ENCODE measurements at regions not wholly inside any gene's neighbourhood (a gene's known extent, or its start where the extent isn't known, plus 50 kb on each side); places are given as distances from the start of the nearest gene placed in this dataset.

- no peaks in the 10 kb centered on the region for H3K9me3 ChIP-seq (ENCODE audit: control insufficient read depth in 5 of 5, low read length in 5 of 5)
- H3K4me1 ChIP-seq (ENCODE audit: control insufficient read depth in 5 of 5, insufficient read depth in 5 of 5, low read length in 5 of 5), result peaks cover 0 to 9% (median 2%) of the 10 kb centered on the region in 5 donors
- no peak overlapping the region for H3K4me3 ChIP-seq (ENCODE audit: low read depth in 1 of 5, low read length in 5 of 5)
- H3K36me3 ChIP-seq (ENCODE audit: control insufficient read depth in 5 of 5, insufficient read depth in 5 of 5, low read length in 5 of 5), result no peaks in the 10 kb centered on the region
- H3K27ac ChIP-seq (ENCODE audit: low read depth, low read length), result no peak overlapping the region
- no peaks in the 10 kb centered on the region for H3K27me3 ChIP-seq (ENCODE audit: control insufficient read depth in 5 of 5, insufficient read depth in 4 of 5, low read length in 5 of 5)
- no peak overlapping the region for H3K9ac ChIP-seq (ENCODE audit: low read length in 5 of 5)
Observed at GRCh38 chr3:168596175-168596823, 500.6 kb upstream of the GOLIM4 start.

- H3K27ac ChIP-seq (ENCODE audit: low read depth, low read length), result no peak overlapping the region
- H3K4me1 ChIP-seq (ENCODE audit: control insufficient read depth in 5 of 5, insufficient read depth in 5 of 5, low read length in 5 of 5), result peaks cover 0 to 12% (median 3%) of the 10 kb centered on the region in 5 donors
- no peaks in the 10 kb centered on the region for H3K36me3 ChIP-seq (ENCODE audit: control insufficient read depth in 5 of 5, insufficient read depth in 5 of 5, low read length in 5 of 5)
- no peaks in the 10 kb centered on the region for H3K27me3 ChIP-seq (ENCODE audit: control insufficient read depth in 5 of 5, insufficient read depth in 4 of 5, low read length in 5 of 5)
- H3K4me3 ChIP-seq (ENCODE audit: low read depth in 1 of 5, low read length in 5 of 5), result peak overlapping the region in 2 of 5 donors; percentile 8 to 56
- H3K9me3 ChIP-seq (ENCODE audit: control insufficient read depth in 5 of 5, low read length in 5 of 5), result no peaks in the 10 kb centered on the region
- peak overlapping the region in 2 of 5 donors; percentile 20 to 51 for H3K9ac ChIP-seq (ENCODE audit: low read length in 5 of 5)
Observed at GRCh38 chr3:168591587-168591986, 495.9 kb upstream of the GOLIM4 start.

- H3K9ac ChIP-seq (ENCODE audit: low read length in 5 of 5), result no peak overlapping the region
- no peaks in the 10 kb centered on the region for H3K36me3 ChIP-seq (ENCODE audit: control insufficient read depth in 5 of 5, insufficient read depth in 5 of 5, low read length in 5 of 5)
- H3K4me1 ChIP-seq (ENCODE audit: control insufficient read depth in 5 of 5, insufficient read depth in 5 of 5, low read length in 5 of 5), result peaks cover 0 to 12% (median 3%) of the 10 kb centered on the region in 5 donors
- no peak overlapping the region for H3K27ac ChIP-seq (ENCODE audit: low read depth, low read length)
- H3K4me3 ChIP-seq (ENCODE audit: low read depth in 1 of 5, low read length in 5 of 5), result no peak overlapping the region
- no peaks in the 10 kb centered on the region for H3K9me3 ChIP-seq (ENCODE audit: control insufficient read depth in 5 of 5, low read length in 5 of 5)
- no peaks in the 10 kb centered on the region for H3K27me3 ChIP-seq (ENCODE audit: control insufficient read depth in 5 of 5, insufficient read depth in 4 of 5, low read length in 5 of 5)
Observed at GRCh38 chr3:168589376-168589775, 493.7 kb upstream of the GOLIM4 start.

GRCh38 chr3:168585544-168585943 is 489.8 kb upstream of the GOLIM4 start:
- Histone ChIP-seq H3K27me3 (ENCODE audit: control insufficient read depth in 5 of 5, insufficient read depth in 4 of 5, low read length in 5 of 5) (no peaks in the 10 kb centered on the region), H3K36me3 (ENCODE audit: control insufficient read depth in 5 of 5, insufficient read depth in 5 of 5, low read length in 5 of 5) (no peaks in the 10 kb centered on the region), H3K27ac (ENCODE audit: low read depth, low read length) (no peak overlapping the region), H3K4me1 (ENCODE audit: control insufficient read depth in 5 of 5, insufficient read depth in 5 of 5, low read length in 5 of 5) (peaks cover 0 to 6% (median 0%) of the 10 kb centered on the region in 5 donors), H3K4me3 (ENCODE audit: low read depth in 1 of 5, low read length in 5 of 5) (no peak overlapping the region), H3K9ac (ENCODE audit: low read length in 5 of 5) (no peak overlapping the region), H3K9me3 (ENCODE audit: control insufficient read depth in 5 of 5, low read length in 5 of 5) (no peaks in the 10 kb centered on the region)

- H3K9me3 ChIP-seq (ENCODE audit: control insufficient read depth in 5 of 5, low read length in 5 of 5), result no peaks in the 10 kb centered on the region
- no peak overlapping the region for H3K4me3 ChIP-seq (ENCODE audit: low read depth in 1 of 5, low read length in 5 of 5)
- H3K27ac ChIP-seq (ENCODE audit: low read depth, low read length), result no peak overlapping the region
- H3K9ac ChIP-seq (ENCODE audit: low read length in 5 of 5), result no peak overlapping the region
- no peaks in the 10 kb centered on the region for H3K27me3 ChIP-seq (ENCODE audit: control insufficient read depth in 5 of 5, insufficient read depth in 4 of 5, low read length in 5 of 5)
- no peaks in the 10 kb centered on the region for H3K36me3 ChIP-seq (ENCODE audit: control insufficient read depth in 5 of 5, insufficient read depth in 5 of 5, low read length in 5 of 5)
- H3K4me1 ChIP-seq (ENCODE audit: control insufficient read depth in 5 of 5, insufficient read depth in 5 of 5, low read length in 5 of 5), result peaks cover 0 to 6% (median 0%) of the 10 kb centered on the region in 5 donors
Observed at GRCh38 chr3:168583977-168584376, 488.3 kb upstream of the GOLIM4 start.

- Histone ChIP-seq H3K9me3 (ENCODE audit: control insufficient read depth in 5 of 5, low read length in 5 of 5) (no peaks in the 10 kb centered on the region), H3K27ac (ENCODE audit: low read depth, low read length) (no peak overlapping the region), H3K4me1 (ENCODE audit: control insufficient read depth in 5 of 5, insufficient read depth in 5 of 5, low read length in 5 of 5) (peaks cover 0 to 6% (median 0%) of the 10 kb centered on the region in 5 donors), H3K9ac (ENCODE audit: low read length in 5 of 5) (no peak overlapping the region), H3K27me3 (ENCODE audit: control insufficient read depth in 5 of 5, insufficient read depth in 4 of 5, low read length in 5 of 5) (no peaks in the 10 kb centered on the region), H3K4me3 (ENCODE audit: low read depth in 1 of 5, low read length in 5 of 5) (no peak overlapping the region), H3K36me3 (ENCODE audit: control insufficient read depth in 5 of 5, insufficient read depth in 5 of 5, low read length in 5 of 5) (no peaks in the 10 kb centered on the region)
Observed at GRCh38 chr3:168582503-168582902, 486.8 kb upstream of the GOLIM4 start.

GRCh38 chr3:168581771-168582225 is 486.1 kb upstream of the GOLIM4 start:
- Histone ChIP-seq H3K27me3 (ENCODE audit: control insufficient read depth in 5 of 5, insufficient read depth in 4 of 5, low read length in 5 of 5) (no peaks in the 10 kb centered on the region), H3K27ac (ENCODE audit: low read depth, low read length) (no peak overlapping the region), H3K4me1 (ENCODE audit: control insufficient read depth in 5 of 5, insufficient read depth in 5 of 5, low read length in 5 of 5) (peaks cover 0 to 6% (median 0%) of the 10 kb centered on the region in 5 donors), H3K4me3 (ENCODE audit: low read depth in 1 of 5, low read length in 5 of 5) (no peak overlapping the region), H3K9ac (ENCODE audit: low read length in 5 of 5) (no peak overlapping the region), H3K36me3 (ENCODE audit: control insufficient read depth in 5 of 5, insufficient read depth in 5 of 5, low read length in 5 of 5) (no peaks in the 10 kb centered on the region), H3K9me3 (ENCODE audit: control insufficient read depth in 5 of 5, low read length in 5 of 5) (no peaks in the 10 kb centered on the region)

GRCh38 chr3:168579010-168579409 is 483.3 kb upstream of the GOLIM4 start:
- Histone ChIP-seq H3K9me3 (ENCODE audit: control insufficient read depth in 5 of 5, low read length in 5 of 5) (no peaks in the 10 kb centered on the region), H3K4me3 (ENCODE audit: low read depth in 1 of 5, low read length in 5 of 5) (no peak overlapping the region), H3K36me3 (ENCODE audit: control insufficient read depth in 5 of 5, insufficient read depth in 5 of 5, low read length in 5 of 5) (no peaks in the 10 kb centered on the region), H3K4me1 (ENCODE audit: control insufficient read depth in 5 of 5, insufficient read depth in 5 of 5, low read length in 5 of 5) (peaks cover 0 to 11% (median 0%) of the 10 kb centered on the region in 5 donors), H3K27ac (ENCODE audit: low read depth, low read length) (no peak overlapping the region), H3K27me3 (ENCODE audit: control insufficient read depth in 5 of 5, insufficient read depth in 4 of 5, low read length in 5 of 5) (no peaks in the 10 kb centered on the region), H3K9ac (ENCODE audit: low read length in 5 of 5) (no peak overlapping the region)

- no peaks in the 10 kb centered on the region for H3K9me3 ChIP-seq (ENCODE audit: control insufficient read depth in 5 of 5, low read length in 5 of 5)
- H3K4me1 ChIP-seq (ENCODE audit: control insufficient read depth in 5 of 5, insufficient read depth in 5 of 5, low read length in 5 of 5), result peaks cover 0 to 5% (median 0%) of the 10 kb centered on the region in 5 donors
- no peaks in the 10 kb centered on the region for H3K27me3 ChIP-seq (ENCODE audit: control insufficient read depth in 5 of 5, insufficient read depth in 4 of 5, low read length in 5 of 5)
- H3K27ac ChIP-seq (ENCODE audit: low read depth, low read length), result no peak overlapping the region
- no peak overlapping the region for H3K4me3 ChIP-seq (ENCODE audit: low read depth in 1 of 5, low read length in 5 of 5)
- H3K9ac ChIP-seq (ENCODE audit: low read length in 5 of 5), result no peak overlapping the region
- H3K36me3 ChIP-seq (ENCODE audit: control insufficient read depth in 5 of 5, insufficient read depth in 5 of 5, low read length in 5 of 5), result no peaks in the 10 kb centered on the region
Observed at GRCh38 chr3:168575750-168576149, 480.0 kb upstream of the GOLIM4 start.

- Histone ChIP-seq H3K27ac (ENCODE audit: low read depth, low read length) (no peak overlapping the region), H3K9ac (ENCODE audit: low read length in 5 of 5) (no peak overlapping the region), H3K4me1 (ENCODE audit: control insufficient read depth in 5 of 5, insufficient read depth in 5 of 5, low read length in 5 of 5) (peaks cover 0 to 5% (median 0%) of the 10 kb centered on the region in 5 donors), H3K36me3 (ENCODE audit: control insufficient read depth in 5 of 5, insufficient read depth in 5 of 5, low read length in 5 of 5) (no peaks in the 10 kb centered on the region), H3K4me3 (ENCODE audit: low read depth in 1 of 5, low read length in 5 of 5) (no peak overlapping the region), H3K27me3 (ENCODE audit: control insufficient read depth in 5 of 5, insufficient read depth in 4 of 5, low read length in 5 of 5) (no peaks in the 10 kb centered on the region), H3K9me3 (ENCODE audit: control insufficient read depth in 5 of 5, low read length in 5 of 5) (no peaks in the 10 kb centered on the region)
Observed at GRCh38 chr3:168574455-168575158, 478.9 kb upstream of the GOLIM4 start.
